B cell (primary cell): ENCODE measurements at regions not wholly inside any gene's neighbourhood (a gene's known extent, or its start where the extent isn't known, plus 50 kb on each side); places are given as distances from the start of the nearest gene placed in this dataset.

Source experiments
- ATAC-seq: fragments of 200-7000 bp; cut with Tn5 transposase; one replicate; pipeline ENCODE4 v1.10.0; 2021; ENCODE audit warnings: low read depth, mild to moderate bottlenecking, moderate number of reproducible peaks, moderate library complexity
- CTCF ChIA-PET: fragments of 350-600 bp; sonication (Branson Sonifier 250); formaldehyde crosslinking; loops from one replicate; lab custom pipeline; 2021; ENCODE audit warnings: antibody characterized with exemption, inconsistent platforms; lab: Charles Lee
- POLR2A ChIA-PET: fragments of 350-600 bp; sonication (Branson Sonifier 250); formaldehyde crosslinking; loops from one replicate; lab custom pipeline; 2021; ENCODE audit warnings: antibody characterized with exemption; lab: Charles Lee
- DNase-seq: peaks from one replicate; pipeline ENCODE4 v3.0.0; 2013
- H2AFZ ChIP-seq: 2 replicates; pipeline ENCODE4 v1.6.1; 2012; ENCODE audit warnings: mild to moderate bottlenecking, low read depth, low read length; ENCODE audit not compliant: insufficient read depth, poor library complexity, severe bottlenecking
- H3K27ac ChIP-seq, 2 donors: 1 replicate in 1 of 2; 2 replicates in 1 of 2; pipeline ENCODE4 v1.5.1; 2012 to 2013; ENCODE audit warnings: low read length in 2 of 2, mild to moderate bottlenecking in 2 of 2, moderate library complexity in 1 of 2
- H3K27me3 ChIP-seq, 4 experiments: fragments of 200-600 bp in 1 of 4; sonication (generic) in 1 of 4; replicated peaks in 1 of 4; 1 replicate in 2 of 4; 2 replicates in 2 of 4; pipeline versions ENCODE4 v1.6.1 to v1.7.0; 2013 to 2016; ENCODE audit warnings: low read length in 3 of 4, mild to moderate bottlenecking in 2 of 4, mixed read lengths in 1 of 4, moderate library complexity in 1 of 4; ENCODE audit not compliant: insufficient read depth in 4 of 4, control insufficient read depth in 3 of 4; ENCODE audit errors: control extremely low read depth in 1 of 4
- H3K36me3 ChIP-seq, 2 experiments: replicated peaks in 1 of 2; 1 replicate in 1 of 2; 2 replicates in 1 of 2; pipeline versions ENCODE4 v1.6.1 to v1.7.1; 2013; ENCODE audit warnings: low read length in 1 of 2; ENCODE audit not compliant: insufficient read depth in 2 of 2, control insufficient read depth in 1 of 2; ENCODE audit errors: control extremely low read depth in 1 of 2, extremely low read depth in 1 of 2
- H3K4me1 ChIP-seq, 2 donors: fragments of 200-600 bp in 1 of 2; sonication (generic) in 1 of 2; 1 replicate in 1 of 2; 2 replicates in 1 of 2; pipeline versions ENCODE4 v1.5.1 to v1.6.1; 2013 to 2017; ENCODE audit warnings: low read length in 2 of 2; ENCODE audit not compliant: control insufficient read depth in 2 of 2, insufficient read depth in 2 of 2
- H3K4me2 ChIP-seq: replicated peaks from 2 replicates; pipeline ENCODE3; 2012; ENCODE audit warnings: mild to moderate bottlenecking, low read depth, low read length; ENCODE audit not compliant: poor library complexity, severe bottlenecking
- H3K4me3 ChIP-seq, 5 experiments: fragments of 200-600 bp in 1 of 5; sonication (generic) in 1 of 5; 1 replicate in 3 of 5; 2 replicates in 2 of 5; pipeline versions ENCODE4 v1.5.1 to v1.7.0; 2011 to 2016; ENCODE audit warnings: low read length in 4 of 5, mild to moderate bottlenecking in 4 of 5, low read depth in 2 of 5, control low read depth in 1 of 5, moderate library complexity in 1 of 5; ENCODE audit not compliant: insufficient read depth in 1 of 5; ENCODE audit errors: control extremely low read depth in 1 of 5, extremely low read depth in 1 of 5
- H3K79me2 ChIP-seq: fragments of 200-600 bp; sonication (generic); one replicate; pipeline ENCODE4 v1.6.0; 2016; ENCODE audit warnings: low read length; ENCODE audit not compliant: control insufficient read depth, insufficient read depth
- H3K9ac ChIP-seq: fragments of 200-600 bp; sonication (generic); 2 replicates; pipeline ENCODE4 v1.6.1; 2017; ENCODE audit warnings: mild to moderate bottlenecking, low read length, moderate library complexity
- H3K9me3 ChIP-seq, 3 donors: one replicate each; pipeline versions ENCODE4 v1.6.1 to v1.7.1; 2013; ENCODE audit warnings: low read length in 2 of 3; ENCODE audit not compliant: control insufficient read depth in 2 of 3, insufficient read depth in 1 of 3; ENCODE audit errors: control extremely low read depth in 1 of 3
- H4K20me1 ChIP-seq: 2 replicates; pipeline ENCODE4 v1.6.0; 2012; ENCODE audit warnings: mild to moderate bottlenecking, low read length; ENCODE audit not compliant: insufficient read depth, control insufficient read depth, poor library complexity, severe bottlenecking
- H3K27ac Mint-ChIP-seq: one replicate; pipeline ENCODE4 v1.8.0; 2021; ENCODE audit warnings: mixed read lengths
- H3K27me3 Mint-ChIP-seq: one replicate; pipeline ENCODE4 v1.8.0; 2021; ENCODE audit warnings: mixed read lengths
- H3K4me1 Mint-ChIP-seq: one replicate; pipeline ENCODE4 v1.8.0; 2021; ENCODE audit warnings: mixed read lengths
- H3K4me3 Mint-ChIP-seq: one replicate; pipeline ENCODE4 v1.8.0; 2021; ENCODE audit warnings: mixed read lengths
- H3K9me3 Mint-ChIP-seq: one replicate; pipeline ENCODE4 v1.8.0; 2022; ENCODE audit warnings: mixed read lengths; ENCODE audit not compliant: insufficient read depth
- CTCF ChIP-seq: fragments of 200-600 bp; IDR thresholded peaks from one replicate; pipeline ENCODE4 v1.8.0; 2022; ENCODE audit warnings: antibody characterized with exemption, mild to moderate bottlenecking
- EZH2 ChIP-seq: IDR thresholded peaks from 2 replicates; pipeline ENCODE4 v1.6.1; 2012; ENCODE audit warnings: borderline replicate concordance, low read depth, mild to moderate bottlenecking, moderate library complexity, low read length; ENCODE audit not compliant: insufficient read depth, poor library complexity, severe bottlenecking
- WGBS: methylation state at CpG from one replicate; pipeline ENCODE4 v1.1.5; 2013; ENCODE audit warnings: missing lambda C conversion rate; ENCODE audit not compliant: insufficient coverage; 5-methylcytosine and 5-hydroxymethylcytosine counted together
- intact Hi-C: fragments of 100-400 bp; cut with micrococcal nuclease; formaldehyde crosslinking; loops from one replicate; pipeline ENCODE4 v1.10.0; 2022

GRCh38 chr7:24151944-24152343, 132.0 kb upstream of the NPY start:
- DNase-seq (no peak), ATAC-seq (no peak)
- ChIA-PET POLR2A (no interaction called here), CTCF (no interaction called here)
- no peaks in the 10 kb centered on the region for H3K4me1 ChIP-seq
- H3K4me1 Mint-ChIP-seq: no peaks in the 10 kb centered on the region
- peaks cover 7% of the 10 kb centered on the region for H3K27me3 Mint-ChIP-seq
- no peak for TF ChIP-seq EZH2
- TF ChIP-seq CTCF: no peak
- intact Hi-C loops: no loop called here
- H3K9me3 ChIP-seq: peaks cover 3 to 5% (median 3%) of the 10 kb centered on the region in 3 donors
- H3K4me3 Mint-ChIP-seq: no peak overlapping the region
- no peak overlapping the region for H3K4me3 ChIP-seq
- no peak overlapping the region for H3K9ac ChIP-seq
- H3K27me3 ChIP-seq: no peaks in the 10 kb centered on the region
- H3K36me3 ChIP-seq: no peaks in the 10 kb centered on the region
- H4K20me1 ChIP-seq: no peaks in the 10 kb centered on the region
- H3K27ac ChIP-seq: no peak overlapping the region
- H3K9me3 Mint-ChIP-seq: peaks cover 6% of the 10 kb centered on the region
- no peak overlapping the region for H3K27ac Mint-ChIP-seq
- H3K79me2 ChIP-seq: no peaks in the 10 kb centered on the region
- no CpG with 5 or more reads among the region's 1 CpG for WGBS
- no peak overlapping the region for H2AFZ ChIP-seq
- H3K4me2 ChIP-seq: no peak overlapping the region

- Histone ChIP-seq H3K36me3 (no peaks in the 10 kb centered on the region), H3K9me3 (peaks cover 3 to 5% (median 3%) of the 10 kb centered on the region in 3 donors), H2AFZ (no peak overlapping the region), H3K4me3 (no peak overlapping the region), H4K20me1 (no peaks in the 10 kb centered on the region), H3K27ac (no peak overlapping the region), H3K9ac (no peak overlapping the region), H3K4me1 (no peaks in the 10 kb centered on the region), H3K27me3 (no peaks in the 10 kb centered on the region), H3K79me2 (no peaks in the 10 kb centered on the region), H3K4me2 (no peak overlapping the region)
- H3K27me3 Mint-ChIP-seq: peaks cover 7% of the 10 kb centered on the region
- H3K4me3 Mint-ChIP-seq: no peak overlapping the region
- H3K9me3 Mint-ChIP-seq: peaks cover 6% of the 10 kb centered on the region
- POLR2A ChIA-PET: no interaction called here
- H3K4me1 Mint-ChIP-seq: no peaks in the 10 kb centered on the region
- CTCF ChIA-PET: no interaction called here
- H3K27ac Mint-ChIP-seq: no peak overlapping the region
- no CpG with 5 or more reads among the region's 1 CpG for WGBS
- ATAC-seq (no peak), DNase-seq (no peak)
- intact Hi-C loops: no loop called here
- TF ChIP-seq CTCF (no peak), EZH2 (no peak)
These were observed 131.6 kb upstream of the NPY start for GRCh38 chr7:24152356-24152755.
